ENCODE measurements at regions not wholly inside any gene's neighbourhood (a gene's known extent, or its start where the extent isn't known, plus 50 kb on each side); places are given as distances from the start of the nearest gene placed in this dataset.

- DNase-seq (no peak), ATAC-seq (no peak)
- peaks cover 0 to 4% (median 0%) of the 10 kb centered on the region in 12 donors for H3K4me1 ChIP-seq
- H3K36me3 ChIP-seq: no peaks in the 10 kb centered on the region
- H3K4me3 ChIP-seq: no peak overlapping the region
- H3K27me3 ChIP-seq: no peaks in the 10 kb centered on the region
- 84 to 90% (median 87%) methylated on average over 1 of the region's 1 CpG for WGBS, 4 donors
- peaks cover 0 to 7% (median 0%) of the 10 kb centered on the region in 12 donors for H3K9me3 ChIP-seq
- no peak overlapping the region for H3K27ac ChIP-seq
- intact Hi-C loops (cut with DNase I): no loop called here
- TF ChIP-seq, protein P1, sequence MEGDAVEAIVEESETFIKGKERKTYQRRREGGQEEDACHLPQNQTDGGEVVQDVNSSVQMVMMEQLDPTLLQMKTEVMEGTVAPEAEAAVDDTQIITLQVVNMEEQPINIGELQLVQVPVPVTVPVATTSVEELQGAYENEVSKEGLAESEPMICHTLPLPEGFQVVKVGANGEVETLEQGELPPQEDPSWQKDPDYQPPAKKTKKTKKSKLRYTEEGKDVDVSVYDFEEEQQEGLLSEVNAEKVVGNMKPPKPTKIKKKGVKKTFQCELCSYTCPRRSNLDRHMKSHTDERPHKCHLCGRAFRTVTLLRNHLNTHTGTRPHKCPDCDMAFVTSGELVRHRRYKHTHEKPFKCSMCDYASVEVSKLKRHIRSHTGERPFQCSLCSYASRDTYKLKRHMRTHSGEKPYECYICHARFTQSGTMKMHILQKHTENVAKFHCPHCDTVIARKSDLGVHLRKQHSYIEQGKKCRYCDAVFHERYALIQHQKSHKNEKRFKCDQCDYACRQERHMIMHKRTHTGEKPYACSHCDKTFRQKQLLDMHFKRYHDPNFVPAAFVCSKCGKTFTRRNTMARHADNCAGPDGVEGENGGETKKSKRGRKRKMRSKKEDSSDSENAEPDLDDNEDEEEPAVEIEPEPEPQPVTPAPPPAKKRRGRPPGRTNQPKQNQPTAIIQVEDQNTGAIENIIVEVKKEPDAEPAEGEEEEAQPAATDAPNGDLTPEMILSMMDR (IDR thresholded peaks at IDR 0.05): no peak
- no peak for TF ChIP-seq POLR2A (IDR thresholded peaks at IDR 0.05)
Observed at GRCh38 chr6:21858076-21858475, 264.5 kb downstream of the SOX4 start.

DNA sequence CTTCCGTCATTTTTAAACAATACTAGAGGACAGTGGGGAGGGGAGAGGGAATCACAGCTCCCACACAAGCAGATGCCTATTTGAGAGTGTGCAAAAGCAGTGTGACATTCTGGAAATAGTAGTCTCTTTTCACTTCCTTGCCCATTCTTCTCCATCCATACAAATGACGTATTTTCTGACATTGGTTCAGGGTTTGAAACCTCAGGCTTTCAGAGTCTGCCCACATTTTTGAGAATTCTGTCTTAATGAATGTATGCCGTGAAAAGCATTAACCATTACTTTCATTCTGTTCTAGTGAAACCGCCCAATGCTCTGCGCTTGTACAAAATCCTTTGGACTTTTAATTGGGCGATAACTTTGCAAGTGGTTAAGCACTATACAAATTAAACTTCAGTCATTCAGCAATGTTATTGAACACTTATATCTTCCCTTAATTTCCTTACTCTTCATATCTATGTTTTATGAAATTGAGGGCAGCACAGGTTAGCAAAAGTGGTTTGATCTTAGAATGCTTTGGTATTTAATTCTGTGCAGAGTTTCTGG, 265.7 kb downstream of the SOX4 start:
- no peak for ATAC-seq
- Histone ChIP-seq H3K4me1 (no peaks in the 10 kb centered on the region), H3K9me3 (peaks cover 0 to 7% (median 0%) of the 10 kb centered on the region in 12 donors), H3K27me3 (no peaks in the 10 kb centered on the region), H3K27ac (no peak overlapping the region), H3K4me3 (no peak overlapping the region), H3K36me3 (no peaks in the 10 kb centered on the region)
- intact Hi-C loops (cut with DNase I): no loop called here
- 81 to 92% (median 90%) methylated on average over 6 of the region's 6 CpGs for WGBS, 4 donors
- no peak for DNase-seq
- TF ChIP-seq, protein P1 (IDR thresholded peaks at IDR 0.05): no peak
- TF ChIP-seq POLR2A (IDR thresholded peaks at IDR 0.05): no peak

DNA sequence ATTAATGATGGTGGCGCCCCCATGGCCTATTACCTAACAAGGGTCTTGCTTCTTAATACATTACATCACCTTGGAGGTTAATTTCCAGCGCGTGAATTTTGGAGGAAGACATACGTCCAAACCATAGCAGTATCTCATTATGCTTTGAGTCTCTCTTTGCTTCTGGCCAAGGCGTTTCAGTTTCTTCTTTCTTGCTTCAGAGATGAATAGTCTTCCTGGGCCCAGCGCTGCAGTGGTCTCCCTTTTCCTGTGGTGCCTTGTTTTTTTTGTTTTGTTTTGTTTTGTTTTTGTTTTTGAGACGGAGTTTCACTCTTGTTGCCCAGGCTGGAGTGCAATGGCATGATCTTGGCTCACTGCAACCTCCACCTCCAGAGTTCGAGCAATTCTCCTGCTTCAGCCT, 268.4 kb downstream of the SOX4 start:
- no peaks in the 10 kb centered on the region for H3K27me3 ChIP-seq
- no peak overlapping the region for H3K4me3 ChIP-seq
- WGBS, 4 donors: 96 to 97% (median 97%) methylated on average over 8 of the region's 8 CpGs
- H3K9me3 ChIP-seq: peaks cover 0 to under 1% (median 0%) of the 10 kb centered on the region in 12 donors
- H3K27ac ChIP-seq: no peak overlapping the region
- no peak for TF ChIP-seq POLR2A (IDR thresholded peaks at IDR 0.05)
- TF ChIP-seq, protein P1 (IDR thresholded peaks at IDR 0.05): no peak
- no peaks in the 10 kb centered on the region for H3K36me3 ChIP-seq
- DNase-seq: no peak
- intact Hi-C loops (cut with DNase I): no loop called here
- no peak for ATAC-seq
- no peaks in the 10 kb centered on the region for H3K4me1 ChIP-seq

DNA sequence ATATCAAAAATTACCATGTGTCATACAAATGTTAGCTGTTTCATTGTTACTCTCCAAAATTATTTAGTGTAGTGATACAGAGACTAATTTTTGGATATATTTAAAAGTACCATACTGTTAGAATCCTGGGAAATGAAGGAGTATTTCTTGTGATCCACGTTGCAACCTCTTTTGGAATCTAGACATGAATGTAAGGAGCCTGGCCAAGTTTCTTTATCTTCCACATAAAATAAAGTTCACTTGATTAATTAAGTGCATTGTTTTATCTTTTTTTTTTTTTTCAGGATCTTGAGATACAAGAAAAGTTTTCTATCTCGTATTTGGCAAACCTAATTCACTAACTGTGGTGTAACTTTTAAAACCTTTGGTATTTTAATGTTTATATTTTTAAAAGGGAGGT, 270.7 kb downstream of the SOX4 start:
- 32 to 42% (median 37%) methylated on average over 2 of the region's 2 CpGs for WGBS, 4 donors

More for the DNA sequence above, 270.7 kb downstream of the SOX4 start:
- no peaks in the 10 kb centered on the region for H3K36me3 ChIP-seq
- DNase-seq: no peak
- ATAC-seq: no peak
- H3K27me3 ChIP-seq: no peaks in the 10 kb centered on the region
- no peak overlapping the region for H3K4me3 ChIP-seq
- TF ChIP-seq, protein P1 (IDR thresholded peaks at IDR 0.05): no peak
- TF ChIP-seq POLR2A (IDR thresholded peaks at IDR 0.05): no peak
- intact Hi-C loops (cut with DNase I): no loop called here
- H3K4me1 ChIP-seq: no peaks in the 10 kb centered on the region
- H3K27ac ChIP-seq: no peak overlapping the region
- no peaks in the 10 kb centered on the region for H3K9me3 ChIP-seq

Measured in heart left ventricle (tissue), 16 donors.